ENCODE measurements at regions not wholly inside any gene's neighbourhood (a gene's known extent, or its start where the extent isn't known, plus 50 kb on each side); places are given as distances from the start of the nearest gene placed in this dataset.

DNA sequence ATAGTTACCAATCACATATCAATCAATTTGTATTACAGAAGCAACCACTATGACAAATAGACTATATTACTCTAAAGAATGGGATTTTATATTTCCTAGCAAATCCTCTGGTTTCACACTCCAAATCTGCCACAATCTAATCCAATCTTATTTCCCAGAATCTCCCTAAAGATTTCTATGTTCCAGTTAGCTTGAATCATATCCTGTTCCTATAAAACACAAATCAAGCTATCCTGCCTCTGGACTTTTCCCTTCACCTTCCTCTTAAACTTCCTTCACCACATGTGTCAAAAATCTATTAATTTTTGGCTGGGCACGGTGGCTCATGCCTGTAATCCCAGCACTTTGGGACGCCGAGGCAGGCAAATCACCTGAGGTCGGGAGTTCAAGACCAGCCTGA lies 50.0 kb downstream of the PIK3C2A start:
- DNase-seq (ENCODE audit: low read depth), result no peak

DNA sequence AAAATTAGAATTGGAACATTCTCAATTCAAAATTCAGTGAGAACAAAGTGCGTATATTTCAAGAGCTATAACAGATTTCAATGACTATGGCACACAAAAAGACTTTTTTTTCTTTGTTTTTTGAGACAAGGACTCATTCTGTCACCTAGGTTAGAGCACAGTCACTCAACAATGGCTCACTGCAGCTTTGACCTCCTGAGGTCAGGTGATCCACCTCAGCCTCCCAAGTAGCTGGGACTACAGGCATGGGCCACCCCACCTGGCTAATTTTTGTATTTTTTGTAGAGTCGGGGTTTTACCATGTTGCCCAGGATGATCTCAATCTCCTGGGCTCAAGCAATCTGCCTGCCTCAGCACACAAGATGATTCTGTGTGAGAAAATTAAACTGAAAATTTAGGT lies 51.5 kb downstream of the PIK3C2A start:
- no peak for DNase-seq (ENCODE audit: low read depth)

DNA sequence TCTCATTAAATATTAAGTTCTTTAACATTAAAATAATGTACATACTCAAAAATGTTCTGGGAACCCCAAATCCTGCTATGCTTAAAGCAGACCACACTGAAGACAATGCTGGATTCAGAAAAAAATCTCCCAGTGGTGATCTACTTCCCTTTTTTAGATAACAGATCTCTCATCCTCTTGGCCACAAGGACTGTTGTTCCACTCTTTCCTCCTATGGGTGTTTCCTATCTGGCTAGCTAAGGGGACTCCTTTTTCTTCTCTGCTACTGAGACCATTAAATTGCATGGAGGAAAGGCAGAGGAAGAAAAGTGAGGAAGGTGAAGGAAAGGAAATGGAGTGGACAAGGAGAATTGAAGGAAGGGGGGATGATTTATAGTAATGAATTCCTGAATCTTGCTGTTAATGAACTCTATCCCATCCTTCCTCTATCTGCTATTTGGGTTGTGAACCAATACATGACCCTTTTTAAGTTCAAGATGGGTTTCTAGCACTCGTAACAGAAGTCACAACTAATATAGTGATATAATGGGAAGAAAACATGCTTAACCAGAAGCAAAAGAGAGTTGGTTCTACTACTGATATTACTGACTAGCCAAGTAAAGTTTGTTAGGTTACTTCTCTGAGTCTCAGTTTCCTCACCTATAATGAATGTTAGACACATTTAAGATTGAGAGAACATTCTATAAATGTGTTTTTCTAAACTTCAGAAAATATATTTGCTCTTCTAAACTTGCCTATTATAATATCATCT lies 53.2 kb downstream of the PIK3C2A start:
- no peak for DNase-seq (ENCODE audit: low read depth)

GRCh38 chr11:17153757-17154156 lies 54.0 kb downstream of the PIK3C2A start:
- no peak for DNase-seq (ENCODE audit: low read depth)

DNA sequence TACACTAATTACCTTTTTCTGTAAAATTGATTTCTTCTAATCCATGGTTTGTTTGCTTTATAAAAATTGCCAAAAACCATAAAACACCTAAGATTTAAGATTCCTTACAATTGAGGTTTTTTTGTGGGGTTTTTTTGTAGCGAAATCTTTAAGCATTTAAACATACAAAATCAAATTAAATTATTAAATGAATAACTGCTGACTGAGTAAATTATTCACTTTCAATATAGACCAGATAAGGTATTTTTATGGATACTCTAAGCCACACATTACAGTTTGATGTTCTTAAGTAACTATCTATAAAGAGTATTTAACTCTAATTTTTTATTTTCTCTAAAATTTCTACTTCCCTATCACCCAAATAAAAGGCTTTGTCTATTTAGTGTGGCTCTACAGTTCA lies 55.5 kb downstream of the PIK3C2A start:
- DNase-seq (ENCODE audit: low read depth), result no peak

DNA sequence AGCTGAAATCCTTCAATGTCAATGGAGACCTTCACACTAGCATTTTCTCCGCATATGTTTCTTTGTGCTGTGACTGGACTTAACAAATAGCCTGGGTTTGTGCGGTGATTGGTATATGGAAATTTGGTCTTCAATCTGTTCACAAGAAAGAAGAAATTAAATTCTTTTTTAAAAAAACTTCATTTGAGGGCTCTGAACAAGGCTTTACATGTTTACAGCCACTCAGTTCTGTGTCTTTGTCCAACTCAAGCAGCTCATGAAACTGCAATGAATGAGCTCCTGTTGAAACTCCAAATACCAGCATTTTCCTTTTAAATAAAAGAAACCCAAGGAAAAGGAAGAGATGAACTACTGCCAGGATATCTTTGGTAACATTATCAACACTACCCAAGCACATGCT lies 57.3 kb downstream of the PIK3C2A start:
- no peak for DNase-seq (ENCODE audit: low read depth)

- DNase-seq (ENCODE audit: low read depth), result peak; percentile 7
Observed at GRCh38 chr11:17148536-17148935, 59.2 kb downstream of the PIK3C2A start.

DNA sequence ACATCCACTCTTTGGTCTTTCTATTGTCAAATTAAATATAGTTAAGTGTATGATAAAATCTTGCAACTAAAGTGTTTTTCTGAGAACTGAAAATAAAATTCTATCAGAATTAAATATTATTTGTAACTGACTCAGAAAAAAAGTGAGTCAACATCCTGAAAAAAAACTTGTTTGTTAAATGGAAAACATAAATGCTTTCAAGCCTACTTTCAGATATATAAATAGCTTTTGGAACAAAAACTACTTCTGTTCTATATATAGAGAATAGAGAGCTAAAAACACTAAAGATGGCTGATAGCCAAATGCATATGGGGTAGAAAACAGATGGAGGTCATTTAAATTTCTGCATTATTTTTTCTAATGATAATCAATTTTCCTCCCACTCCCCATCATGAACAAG lies 61.8 kb downstream of the PIK3C2A start:
- DNase-seq (ENCODE audit: low read depth), result no peak

DNA sequence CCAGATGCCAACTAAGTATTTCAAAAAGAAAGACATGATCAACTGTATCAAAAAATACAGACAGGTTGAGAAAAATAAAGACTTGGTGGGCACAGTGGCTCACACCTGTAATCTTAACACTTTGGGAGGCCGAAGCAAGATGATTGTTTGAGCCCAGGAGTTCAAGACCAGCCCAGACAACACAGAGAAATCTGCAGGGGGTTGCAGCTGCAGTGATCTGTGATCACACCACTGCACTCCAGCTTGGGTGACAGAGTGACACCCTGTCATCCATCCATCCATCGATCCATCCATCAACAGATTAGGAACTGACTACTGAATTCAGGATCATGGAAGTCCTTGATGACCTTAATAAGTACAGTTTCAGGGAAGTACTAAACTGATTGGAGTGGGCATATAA lies 65.0 kb upstream of the RPS13 start:
- DNase-seq (ENCODE audit: low read depth), result no peak

DNA sequence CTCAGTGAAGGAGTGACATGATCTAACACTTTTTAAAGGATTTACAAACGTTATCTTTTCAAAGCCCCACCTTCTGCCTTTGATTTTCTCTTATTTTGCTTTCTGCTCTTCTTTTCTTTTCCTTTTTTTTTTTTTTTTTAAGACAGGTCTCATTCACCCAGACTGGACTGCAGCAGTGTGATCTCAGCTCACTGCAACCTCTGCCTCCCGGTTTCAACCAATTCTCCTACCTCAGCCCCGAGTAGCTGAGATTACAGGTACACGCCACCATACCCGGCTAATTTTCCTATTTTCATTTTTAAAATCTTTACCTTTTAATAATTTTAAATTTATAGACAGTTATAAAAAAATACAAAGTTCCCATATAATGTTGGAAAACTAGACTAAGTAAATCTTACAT lies 63.7 kb upstream of the RPS13 start:
- DNase-seq (ENCODE audit: low read depth), result no peak

DNA sequence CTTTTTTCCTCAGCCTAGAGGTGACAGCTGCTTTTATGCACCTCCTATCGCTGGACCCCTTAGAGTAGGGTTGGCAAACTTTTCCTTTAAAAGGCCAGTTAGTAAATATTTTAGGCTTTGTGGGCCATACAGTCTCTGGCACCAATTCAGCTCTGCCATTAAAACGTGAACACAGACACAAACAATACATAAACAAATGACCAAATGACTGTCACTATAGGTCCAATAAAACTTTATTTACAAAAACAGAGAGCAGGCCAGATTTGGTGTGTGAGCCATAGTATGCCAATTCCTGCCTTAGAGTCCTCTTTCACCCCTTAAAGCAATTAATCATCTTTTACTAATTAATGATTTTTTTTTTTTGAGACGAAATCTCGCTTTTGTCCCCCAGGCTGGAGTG lies 61.1 kb upstream of the RPS13 start:
- no peak for DNase-seq (ENCODE audit: low read depth)

- DNase-seq (ENCODE audit: low read depth), result no peak
Observed at GRCh38 chr11:17135916-17136683, 58.6 kb upstream of the RPS13 start.

DNA sequence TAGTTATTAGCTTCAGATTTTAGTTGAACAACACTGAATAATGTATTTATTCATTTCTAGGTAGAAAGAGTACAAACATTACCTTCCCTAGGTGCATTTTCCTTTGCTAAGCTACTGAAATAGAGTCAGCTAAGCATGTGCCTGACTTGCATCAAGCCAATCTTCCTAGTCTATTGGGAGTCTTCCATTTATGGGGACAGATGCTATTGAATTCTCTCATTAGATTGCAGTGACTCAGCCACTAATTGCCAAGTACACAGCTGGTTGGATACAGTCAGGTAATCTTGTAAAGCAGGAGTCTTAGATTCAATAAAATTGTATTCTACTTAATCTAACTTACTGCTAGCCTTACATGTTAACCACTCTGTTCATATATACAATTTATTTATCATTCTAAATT lies 55.2 kb upstream of the RPS13 start:
- DNase-seq (ENCODE audit: low read depth), result no peak

DNA sequence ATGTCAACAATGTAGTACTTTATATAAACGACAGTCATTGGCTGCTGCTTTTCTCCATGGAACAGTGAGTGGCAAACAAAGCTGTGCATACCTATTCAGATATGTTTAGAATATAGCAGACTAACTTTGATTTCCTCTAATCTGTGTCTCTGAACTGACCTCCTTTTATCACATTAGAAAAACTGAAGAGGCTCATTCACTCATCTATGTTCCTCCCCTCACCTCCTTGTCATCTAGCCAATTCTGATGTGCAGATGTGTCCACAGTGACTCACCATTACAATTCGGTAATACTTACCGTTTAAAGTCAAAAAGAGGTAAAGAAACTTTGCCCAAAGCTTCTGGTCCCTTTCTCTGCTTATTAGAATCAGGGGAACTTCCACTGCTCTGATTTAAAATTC lies 51.5 kb upstream of the RPS13 start:
- no peak for DNase-seq (ENCODE audit: low read depth)

All from amniotic epithelial cell (primary cell).